ENCODE measurements at regions not wholly inside any gene's neighbourhood (a gene's known extent, or its start where the extent isn't known, plus 50 kb on each side); places are given as distances from the start of the nearest gene placed in this dataset.
"Not testable (repeated sequence)": the region's sequence is repeated elsewhere in the genome, so short reads cannot be mapped to it uniquely, and the experiment has no call there.

DNA sequence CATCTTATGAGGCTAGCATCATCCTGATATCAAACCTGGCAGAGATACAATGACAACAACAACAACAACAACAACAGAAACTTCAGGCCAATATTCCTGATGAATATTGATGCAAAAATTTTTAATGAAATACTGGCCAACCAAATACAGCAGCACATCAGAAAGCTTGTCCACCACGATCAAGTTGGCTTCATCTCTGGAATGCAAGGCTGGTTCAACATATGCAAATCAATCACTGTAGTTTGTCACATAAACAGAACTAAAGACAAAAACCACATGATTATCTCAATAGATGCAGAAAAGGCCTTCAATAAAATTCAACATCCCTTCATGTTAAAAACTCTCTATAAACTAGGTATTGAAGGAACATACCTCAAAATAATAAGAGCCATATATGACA, 397.3 kb downstream of the RAP2B start:
- H3K27ac ChIP-seq (ENCODE audit: low read length); CTCF ChIA-PET; POLR2A ChIA-PET; ATAC-seq (replicated peaks in 1 of 4); H3K4me1 Mint-ChIP-seq; H3K4me3 Mint-ChIP-seq; H3K36me3 ChIP-seq (ENCODE audit: control insufficient read depth in 2 of 2, extremely low read depth in 1 of 2, insufficient read depth in 1 of 2, low read length in 1 of 2); H3K9me3 ChIP-seq; H3K27me3 Mint-ChIP-seq; H3K27ac Mint-ChIP-seq; DNase-seq; H3K4me1 ChIP-seq (ENCODE audit: control insufficient read depth in 1 of 2, extremely low read depth in 1 of 2, insufficient read depth in 2 of 2, low read length in 2 of 2); H3K27me3 ChIP-seq (replicated peaks in 1 of 2; ENCODE audit: control insufficient read depth in 2 of 2, extremely low read depth in 1 of 2, insufficient read depth in 2 of 2, low read length in 1 of 2); H3K4me3 ChIP-seq (ENCODE audit: control insufficient read depth in 1 of 2, extremely low read depth in 1 of 2, low read length in 1 of 2): not testable (repeated sequence)
- peaks cover 18% of the 10 kb centered on the region for H3K36me3 Mint-ChIP-seq
- no CpG with 5 or more reads among the region's 1 CpG for WGBS (ENCODE audit: insufficient coverage)
- peaks cover 29 to 49% (median 32%) of the 10 kb centered on the region in 3 donors for H3K9me3 Mint-ChIP-seq

DNA sequence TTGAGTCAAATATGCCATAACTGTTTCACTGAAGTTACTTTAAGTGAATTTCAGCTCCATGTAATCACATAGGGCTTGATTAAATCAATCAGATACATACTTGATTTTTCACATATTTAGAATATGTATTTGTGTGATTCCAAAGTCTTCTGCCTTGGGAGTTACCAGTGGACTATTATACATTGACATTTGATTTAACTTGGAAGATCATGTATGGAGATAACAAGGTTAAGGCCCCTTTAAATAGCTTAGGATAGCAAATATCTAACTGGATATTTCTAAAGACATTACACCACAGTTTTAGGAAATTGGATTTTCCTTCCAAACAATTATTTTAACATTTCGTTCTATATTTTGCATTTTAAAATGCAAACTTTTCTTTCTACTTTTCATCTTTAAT, 405.0 kb downstream of the RAP2B start:
- Mint-ChIP-seq H3K27me3 (no peaks in the 10 kb centered on the region), H3K9me3 (peaks cover 11 to 30% (median 19%) of the 10 kb centered on the region in 3 donors), H3K27ac (no peak overlapping the region), H3K36me3 (peaks cover 14% of the 10 kb centered on the region), H3K4me1 (no peaks in the 10 kb centered on the region), H3K4me3 (no peak overlapping the region)
- ChIA-PET CTCF (interaction anchor here in 1 of 2 donors (0.6 kb wide), 1 partner anchor 526 kb away, joined by 10 read pairs; no protein-coding TSS in a partner anchor), POLR2A (no interaction called here)
- Histone ChIP-seq H3K4me1 (ENCODE audit: control insufficient read depth in 1 of 2, extremely low read depth in 1 of 2, insufficient read depth in 2 of 2, low read length in 2 of 2) (no peaks in the 10 kb centered on the region), H3K27ac (ENCODE audit: low read length) (no peak overlapping the region), H3K27me3 (replicated peaks in 1 of 2; ENCODE audit: control insufficient read depth in 2 of 2, extremely low read depth in 1 of 2, insufficient read depth in 2 of 2, low read length in 1 of 2) (no peaks in the 10 kb centered on the region), H3K9me3 (no peaks in the 10 kb centered on the region), H3K4me3 (ENCODE audit: control insufficient read depth in 1 of 2, extremely low read depth in 1 of 2, low read length in 1 of 2) (no peak overlapping the region), H3K36me3 (ENCODE audit: control insufficient read depth in 2 of 2, extremely low read depth in 1 of 2, insufficient read depth in 1 of 2, low read length in 1 of 2) (no peaks in the 10 kb centered on the region)
- DNase-seq (no peak), ATAC-seq (replicated peaks in 1 of 4) (no peak)
- WGBS (ENCODE audit: insufficient coverage) = no CpG with 5 or more reads among the region's 1 CpG

GRCh38 chr3:153567556-153567955, 405.5 kb downstream of the RAP2B start:
- no peaks in the 10 kb centered on the region for H3K9me3 ChIP-seq
- no peak overlapping the region for H3K27ac Mint-ChIP-seq
- ChIA-PET POLR2A (interaction anchor here in 1 of 2 donors (0.6 kb wide), 1 partner anchor 959 kb away, joined by 3 read pairs; no protein-coding TSS in a partner anchor), CTCF (no interaction called here)
- no peaks in the 10 kb centered on the region for H3K27me3 ChIP-seq (replicated peaks in 1 of 2; ENCODE audit: control insufficient read depth in 2 of 2, extremely low read depth in 1 of 2, insufficient read depth in 2 of 2, low read length in 1 of 2)
- no peak overlapping the region for H3K4me3 Mint-ChIP-seq
- H3K36me3 Mint-ChIP-seq = peaks cover 13% of the 10 kb centered on the region
- H3K27ac ChIP-seq (ENCODE audit: low read length) = no peak overlapping the region
- H3K27me3 Mint-ChIP-seq = no peaks in the 10 kb centered on the region
- no peaks in the 10 kb centered on the region for H3K4me1 ChIP-seq (ENCODE audit: control insufficient read depth in 1 of 2, extremely low read depth in 1 of 2, insufficient read depth in 2 of 2, low read length in 2 of 2)
- H3K9me3 Mint-ChIP-seq = peaks cover 9 to 26% (median 17%) of the 10 kb centered on the region in 3 donors
- DNase-seq (no peak), ATAC-seq (replicated peaks in 1 of 4) (no peak)
- H3K4me1 Mint-ChIP-seq = no peaks in the 10 kb centered on the region
- no peak overlapping the region for H3K4me3 ChIP-seq (ENCODE audit: control insufficient read depth in 1 of 2, extremely low read depth in 1 of 2, low read length in 1 of 2)
- no peaks in the 10 kb centered on the region for H3K36me3 ChIP-seq (ENCODE audit: control insufficient read depth in 2 of 2, extremely low read depth in 1 of 2, insufficient read depth in 1 of 2, low read length in 1 of 2)

- H3K36me3 Mint-ChIP-seq; H3K4me1 ChIP-seq (ENCODE audit: control insufficient read depth in 1 of 2, extremely low read depth in 1 of 2, insufficient read depth in 2 of 2, low read length in 2 of 2); H3K4me3 ChIP-seq (ENCODE audit: control insufficient read depth in 1 of 2, extremely low read depth in 1 of 2, low read length in 1 of 2); H3K27me3 ChIP-seq (replicated peaks in 1 of 2; ENCODE audit: control insufficient read depth in 2 of 2, extremely low read depth in 1 of 2, insufficient read depth in 2 of 2, low read length in 1 of 2); H3K27me3 Mint-ChIP-seq; H3K27ac ChIP-seq (ENCODE audit: low read length); ATAC-seq (replicated peaks in 1 of 4); H3K9me3 Mint-ChIP-seq; H3K27ac Mint-ChIP-seq; DNase-seq; H3K4me3 Mint-ChIP-seq; POLR2A ChIA-PET; H3K36me3 ChIP-seq (ENCODE audit: control insufficient read depth in 2 of 2, extremely low read depth in 1 of 2, insufficient read depth in 1 of 2, low read length in 1 of 2); H3K4me1 Mint-ChIP-seq; H3K9me3 ChIP-seq: not testable (repeated sequence)
- no CpG with 5 or more reads among the region's 1 CpG for WGBS (ENCODE audit: insufficient coverage)
- CTCF ChIA-PET = interaction anchor here in 1 of 2 donors (0.7 kb wide), 1 partner anchor 1483 kb away, joined by 3 read pairs; no protein-coding TSS in a partner anchor
Measured at GRCh38 chr3:153570481-153570880, 408.5 kb downstream of the RAP2B start.

GRCh38 chr3:153572165-153572564, 410.1 kb downstream of the RAP2B start:
- DNase-seq = no peak

GRCh38 chr3:153572654-153573053, 410.6 kb downstream of the RAP2B start:
- no peak overlapping the region for H3K4me3 ChIP-seq (ENCODE audit: control insufficient read depth in 1 of 2, extremely low read depth in 1 of 2, low read length in 1 of 2)
- no peak for ATAC-seq (replicated peaks in 1 of 4)

More at GRCh38 chr3:153572165-153572564, 410.1 kb downstream of the RAP2B start:
- no peak overlapping the region for H3K4me3 ChIP-seq (ENCODE audit: control insufficient read depth in 1 of 2, extremely low read depth in 1 of 2, low read length in 1 of 2)
- no peaks in the 10 kb centered on the region for H3K27me3 ChIP-seq (replicated peaks in 1 of 2; ENCODE audit: control insufficient read depth in 2 of 2, extremely low read depth in 1 of 2, insufficient read depth in 2 of 2, low read length in 1 of 2)
- H3K27ac Mint-ChIP-seq = no peak overlapping the region
- H3K4me1 ChIP-seq (ENCODE audit: control insufficient read depth in 1 of 2, extremely low read depth in 1 of 2, insufficient read depth in 2 of 2, low read length in 2 of 2) = no peaks in the 10 kb centered on the region
- H3K27ac ChIP-seq (ENCODE audit: low read length) = no peak overlapping the region
- no peaks in the 10 kb centered on the region for H3K9me3 ChIP-seq
- ChIA-PET CTCF (no interaction called here), POLR2A (no interaction called here)
- H3K36me3 Mint-ChIP-seq = no peaks in the 10 kb centered on the region
- H3K4me3 Mint-ChIP-seq = no peak overlapping the region
- peaks cover 0 to 1% (median 0%) of the 10 kb centered on the region in 3 donors for H3K4me1 Mint-ChIP-seq
- no CpG with 5 or more reads among the region's 3 CpGs for WGBS (ENCODE audit: insufficient coverage)
- no peaks in the 10 kb centered on the region for H3K27me3 Mint-ChIP-seq
- ATAC-seq (replicated peaks in 1 of 4) = no peak
- no peaks in the 10 kb centered on the region for H3K36me3 ChIP-seq (ENCODE audit: control insufficient read depth in 2 of 2, extremely low read depth in 1 of 2, insufficient read depth in 1 of 2, low read length in 1 of 2)
- no peaks in the 10 kb centered on the region for H3K9me3 Mint-ChIP-seq

DNA sequence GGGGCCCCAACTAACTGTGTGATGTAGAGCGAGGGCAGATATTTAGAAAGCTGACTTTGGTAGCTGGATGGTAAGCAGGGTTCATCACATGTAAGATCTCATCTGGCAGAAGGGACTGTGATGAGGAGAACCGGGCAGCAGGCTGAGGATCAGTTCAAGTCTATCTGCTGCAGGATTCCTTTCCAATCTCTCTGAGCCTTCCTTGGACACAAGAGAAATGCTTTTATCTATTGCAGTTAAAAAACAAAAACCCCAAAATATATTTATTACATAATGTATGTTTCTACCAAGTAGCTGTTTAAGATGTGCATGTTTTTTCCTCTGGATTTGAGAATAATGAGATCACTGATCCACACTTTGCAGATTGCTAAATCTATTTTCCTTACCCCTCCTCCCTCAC, 411.5 kb downstream of the RAP2B start:
- no peak for DNase-seq
- H3K9me3 ChIP-seq = no peaks in the 10 kb centered on the region
- H3K9me3 Mint-ChIP-seq = no peaks in the 10 kb centered on the region
- H3K4me1 ChIP-seq (ENCODE audit: control insufficient read depth in 1 of 2, extremely low read depth in 1 of 2, insufficient read depth in 2 of 2, low read length in 2 of 2) = no peaks in the 10 kb centered on the region
- H3K27me3 ChIP-seq (replicated peaks in 1 of 2; ENCODE audit: control insufficient read depth in 2 of 2, extremely low read depth in 1 of 2, insufficient read depth in 2 of 2, low read length in 1 of 2) = no peaks in the 10 kb centered on the region
- H3K4me3 Mint-ChIP-seq = no peak overlapping the region
- H3K27ac ChIP-seq (ENCODE audit: low read length) = no peak overlapping the region
- H3K36me3 ChIP-seq (ENCODE audit: control insufficient read depth in 2 of 2, extremely low read depth in 1 of 2, insufficient read depth in 1 of 2, low read length in 1 of 2) = no peaks in the 10 kb centered on the region
- no peak overlapping the region for H3K27ac Mint-ChIP-seq
- ATAC-seq (replicated peaks in 1 of 4) = no peak
- no peaks in the 10 kb centered on the region for H3K36me3 Mint-ChIP-seq
- H3K27me3 Mint-ChIP-seq = no peaks in the 10 kb centered on the region
- no peak overlapping the region for H3K4me3 ChIP-seq (ENCODE audit: control insufficient read depth in 1 of 2, extremely low read depth in 1 of 2, low read length in 1 of 2)
- 100% methylated on average over 1 of the region's 2 CpGs for WGBS (ENCODE audit: insufficient coverage)
- peaks cover 0 to 1% (median 0%) of the 10 kb centered on the region in 3 donors for H3K4me1 Mint-ChIP-seq
- CTCF ChIA-PET = no interaction called here
- POLR2A ChIA-PET = no interaction called here

More at GRCh38 chr3:153572654-153573053, 410.6 kb downstream of the RAP2B start:
- DNase-seq = no peak
- ChIA-PET POLR2A (no interaction called here), CTCF (no interaction called here)
- no peaks in the 10 kb centered on the region for H3K9me3 ChIP-seq
- Mint-ChIP-seq H3K4me1 (peaks cover 0 to 1% (median 0%) of the 10 kb centered on the region in 3 donors), H3K4me3 (no peak overlapping the region), H3K27ac (no peak overlapping the region), H3K36me3 (no peaks in the 10 kb centered on the region), H3K27me3 (no peaks in the 10 kb centered on the region), H3K9me3 (no peaks in the 10 kb centered on the region)
- H3K4me1 ChIP-seq (ENCODE audit: control insufficient read depth in 1 of 2, extremely low read depth in 1 of 2, insufficient read depth in 2 of 2, low read length in 2 of 2) = no peaks in the 10 kb centered on the region
- no peak overlapping the region for H3K27ac ChIP-seq (ENCODE audit: low read length)
- WGBS (ENCODE audit: insufficient coverage) = 100% methylated on average over 1 of the region's 2 CpGs
- H3K36me3 ChIP-seq (ENCODE audit: control insufficient read depth in 2 of 2, extremely low read depth in 1 of 2, insufficient read depth in 1 of 2, low read length in 1 of 2) = no peaks in the 10 kb centered on the region
- H3K27me3 ChIP-seq (replicated peaks in 1 of 2; ENCODE audit: control insufficient read depth in 2 of 2, extremely low read depth in 1 of 2, insufficient read depth in 2 of 2, low read length in 1 of 2) = no peaks in the 10 kb centered on the region

All from T-cell (primary cell).